IMR-90 (cell line): ENCODE measurements at regions not wholly inside any gene's neighbourhood (a gene's known extent, or its start where the extent isn't known, plus 50 kb on each side); places are given as distances from the start of the nearest gene placed in this dataset.

Experiments used
- ATAC-seq: fragments of 200-7000 bp; cut with Tn5 transposase; 2 replicates; pipeline ENCODE4 v1.9.1; 2020; ENCODE audit warnings: low read depth, mild to moderate bottlenecking, moderate library complexity
- BruUV-seq: library from RNA; stranded (reverse); fragments of 400-500 nt; replicated peaks from 2 replicates; lab custom pipeline; 2021; lab: Mats Ljungman, UMichigan
- CTCF ChIA-PET: fragments of 300-600 bp; formaldehyde crosslinking; extraction: SDS; loops from one replicate; lab custom pipeline; 2021; ENCODE audit warnings: antibody characterized with exemption; lab: Yijun Ruan, JAX
- POLR2A ChIA-PET: fragments of 300-600 bp; sonication (Branson Sonifier 250); formaldehyde crosslinking; loops from one replicate; lab custom pipeline; 2022; ENCODE audit warnings: antibody characterized with exemption; ENCODE audit not compliant: unreplicated experiment; lab: Charles Lee
- DNase-seq: peaks from one replicate; pipeline ENCODE4 v3.0.0; 2013
- H2AFZ ChIP-seq: replicated peaks from 2 replicates; pipeline ENCODE3; 2013; ENCODE audit warnings: low read length, mild to moderate bottlenecking; ENCODE audit not compliant: poor library complexity
- H2AK5ac ChIP-seq: 2 replicates; pipeline ENCODE4 v1.6.1; 2013; ENCODE audit warnings: low read depth, low read length, inconsistent platforms
- H2AK9ac ChIP-seq: replicated peaks from 2 replicates; pipeline ENCODE3; 2013; ENCODE audit warnings: mild to moderate bottlenecking, low read depth, low read length, moderate library complexity; ENCODE audit not compliant: poor library complexity
- H2BK120ac ChIP-seq: 2 replicates; pipeline ENCODE4 v1.6.1; 2013; ENCODE audit warnings: low read depth, low read length, inconsistent platforms
- H2BK15ac ChIP-seq: 3 replicates; pipeline ENCODE4 v1.6.1; 2013; ENCODE audit warnings: low read depth, low read length, inconsistent platforms
- H2BK20ac ChIP-seq: 2 replicates; pipeline ENCODE4 v1.6.1; 2013; ENCODE audit warnings: low read depth, mild to moderate bottlenecking, inconsistent platforms, low read length, moderate library complexity
- H2BK5ac ChIP-seq: 2 replicates; pipeline ENCODE4 v1.6.1; 2013; ENCODE audit warnings: mild to moderate bottlenecking, low read depth, low read length, inconsistent platforms; ENCODE audit not compliant: poor library complexity, severe bottlenecking
- H3K14ac ChIP-seq: replicated peaks from 2 replicates; pipeline ENCODE4 v1.6.1; 2013; ENCODE audit warnings: low read depth, low read length, inconsistent platforms
- H3K18ac ChIP-seq: 2 replicates; pipeline ENCODE4 v1.6.1; 2013; ENCODE audit warnings: low read depth, low read length, control low read depth
- H3K23ac ChIP-seq: 2 replicates; pipeline ENCODE4 v1.6.1; 2013; ENCODE audit warnings: low read depth, low read length, inconsistent platforms
- H3K27ac ChIP-seq: 2 replicates; pipeline ENCODE4 v1.5.1; 2013; ENCODE audit warnings: mild to moderate bottlenecking, control low read depth, low read length; ENCODE audit not compliant: insufficient read depth
- H3K27me3 ChIP-seq: 2 replicates; pipeline ENCODE4 v1.6.1; 2013; ENCODE audit warnings: low read length; ENCODE audit not compliant: control insufficient read depth, insufficient read depth
- H3K36me3 ChIP-seq: 2 replicates; pipeline ENCODE4 v1.6.1; 2013; ENCODE audit warnings: low read length, mixed read lengths; ENCODE audit not compliant: control insufficient read depth, insufficient read depth
- H3K4ac ChIP-seq: 2 replicates; pipeline ENCODE4 v1.6.1; 2013; ENCODE audit warnings: low read depth, low read length, inconsistent platforms
- H3K4me1 ChIP-seq: 2 replicates; pipeline ENCODE4 v1.6.1; 2013; ENCODE audit warnings: low read length, mixed read lengths; ENCODE audit not compliant: control insufficient read depth, insufficient read depth
- H3K4me2 ChIP-seq: 2 replicates; pipeline ENCODE4 v1.6.1; 2013; ENCODE audit warnings: low read depth, mild to moderate bottlenecking, control low read depth, low read length, moderate library complexity
- H3K4me3 ChIP-seq: 2 replicates; pipeline ENCODE4 v1.5.1; 2013; ENCODE audit warnings: low read depth, mild to moderate bottlenecking, control low read depth, low read length, moderate library complexity; ENCODE audit not compliant: insufficient read depth
- H3K56ac ChIP-seq: 2 replicates; pipeline ENCODE4 v1.6.1; 2013; ENCODE audit warnings: low read length, inconsistent platforms; ENCODE audit not compliant: insufficient read depth; ENCODE audit errors: extremely low read depth
- H3K79me1 ChIP-seq, 2 experiments: 2 replicates each; pipeline ENCODE4 v1.6.1; 2013; ENCODE audit warnings: low read length in 2 of 2, inconsistent platforms in 1 of 2, low read depth in 1 of 2
- H3K9ac ChIP-seq: 2 replicates; pipeline ENCODE4 v1.6.1; 2013; ENCODE audit warnings: low read depth, low read length, control low read depth
- H3K9me1 ChIP-seq: 2 replicates; pipeline ENCODE4 v1.6.1; 2013; ENCODE audit warnings: low read length, inconsistent platforms; ENCODE audit not compliant: insufficient read depth
- H3K9me3 ChIP-seq: 2 replicates; pipeline ENCODE4 v1.6.1; 2013; ENCODE audit warnings: low read length; ENCODE audit not compliant: control insufficient read depth, insufficient read depth
- H4K20me1 ChIP-seq: 2 replicates; pipeline ENCODE4 v1.6.1; 2013; ENCODE audit warnings: low read length, inconsistent platforms; ENCODE audit not compliant: insufficient read depth
- H4K5ac ChIP-seq: 2 replicates; pipeline ENCODE4 v1.6.1; 2013; ENCODE audit warnings: mild to moderate bottlenecking, low read depth, low read length, control low read depth
- H4K8ac ChIP-seq, 2 experiments: 2 replicates each; pipeline ENCODE4 v1.6.1; 2013; ENCODE audit warnings: low read depth in 2 of 2, low read length in 2 of 2, control low read depth in 1 of 2, inconsistent platforms in 1 of 2
- H4K91ac ChIP-seq: 2 replicates; pipeline ENCODE4 v1.6.1; 2013; ENCODE audit warnings: low read depth, low read length, inconsistent platforms; ENCODE audit not compliant: insufficient read depth
- CEBPB ChIP-seq: IDR thresholded peaks from 2 replicates; pipeline ENCODE4 v1.6.1; 2012; ENCODE audit warnings: low read depth, low read length, improper control_type of control experiment
- CHD1 ChIP-seq: IDR thresholded peaks from 2 replicates; pipeline ENCODE4 v1.6.1; 2012; ENCODE audit warnings: low read depth, low read length, improper control_type of control experiment
- MAZ ChIP-seq: IDR thresholded peaks from 2 replicates; pipeline ENCODE4 v1.6.1; 2012; ENCODE audit warnings: low read depth, mild to moderate bottlenecking, low read length, improper control_type of control experiment, moderate library complexity, borderline replicate concordance
- MXI1 ChIP-seq: IDR thresholded peaks from 2 replicates; pipeline ENCODE4 v1.6.1; 2012; ENCODE audit warnings: low read depth, mild to moderate bottlenecking, low read length, moderate library complexity, borderline replicate concordance
- NFE2L2 ChIP-seq: fragments of 150-350 bp; IDR thresholded peaks from 2 replicates; pipeline ENCODE4 v1.6.1; 2016; ENCODE audit warnings: low read depth, mild to moderate bottlenecking, low read length
- POLR2A ChIP-seq: IDR thresholded peaks from 2 replicates; pipeline ENCODE4 v1.6.1; 2012; ENCODE audit warnings: mild to moderate bottlenecking, low read depth, low read length
- RAD21 ChIP-seq: IDR thresholded peaks from 2 replicates; pipeline ENCODE4 v1.6.1; 2012; ENCODE audit warnings: low read length, improper control_type of control experiment
- RCOR1 ChIP-seq: IDR thresholded peaks from 2 replicates; pipeline ENCODE4 v1.6.1; 2012; ENCODE audit warnings: mild to moderate bottlenecking, low read length, improper control_type of control experiment; ENCODE audit not compliant: insufficient replicate concordance
- RFX5 ChIP-seq: IDR thresholded peaks from 2 replicates; pipeline ENCODE4 v1.8.0; 2012; ENCODE audit warnings: low read depth, mild to moderate bottlenecking, low read length, moderate library complexity
- SMC3 ChIP-seq: fragments of 150-350 bp; IDR thresholded peaks from 2 replicates; pipeline ENCODE4 v1.6.1; 2016; ENCODE audit warnings: low read depth, mild to moderate bottlenecking, antibody characterized with exemption, low read length, moderate library complexity
- dilution Hi-C: fragments of 300-500 bp; cut with HindIII; formaldehyde crosslinking; loops from one replicate; pipeline ENCODE4 v1.14.3; 2018; ENCODE audit warnings: low sequenced_read_pairs; ENCODE audit not compliant: unreplicated experiment
- in situ Hi-C: fragments of 300-500 bp; cut with MboI; formaldehyde crosslinking; loops from 3 replicates; pipeline ENCODE4 v1.14.3; 2019; ENCODE audit warnings: low sequenced_read_pairs, inconsistent platforms, mixed read lengths
- intact Hi-C: fragments of 100-400 bp; cut with micrococcal nuclease; formaldehyde crosslinking; loops from 2 replicates; pipeline ENCODE4 v1.10.0; 2022
- TF ChIP-seq, protein P1 (sequence below): fragments of 150-350 bp; IDR thresholded peaks from 2 replicates; pipeline ENCODE4 v1.6.1; 2017; ENCODE audit warnings: mild to moderate bottlenecking, antibody characterized with exemption, low read length, low read depth
- TF ChIP-seq, protein P2 (sequence below): fragments of 150-350 bp; IDR thresholded peaks from 2 replicates; pipeline ENCODE4 v1.6.1; 2016; ENCODE audit warnings: low read depth, mild to moderate bottlenecking, low read length, moderate library complexity, borderline replicate concordance
- TF ChIP-seq, protein P3 (sequence below): conservative IDR thresholded peaks from 2 replicates; pipeline ENCODE4 v1.5.1; 2012; ENCODE audit warnings: mild to moderate bottlenecking, low read depth, low read length, improper control_type of control experiment

DNA sequence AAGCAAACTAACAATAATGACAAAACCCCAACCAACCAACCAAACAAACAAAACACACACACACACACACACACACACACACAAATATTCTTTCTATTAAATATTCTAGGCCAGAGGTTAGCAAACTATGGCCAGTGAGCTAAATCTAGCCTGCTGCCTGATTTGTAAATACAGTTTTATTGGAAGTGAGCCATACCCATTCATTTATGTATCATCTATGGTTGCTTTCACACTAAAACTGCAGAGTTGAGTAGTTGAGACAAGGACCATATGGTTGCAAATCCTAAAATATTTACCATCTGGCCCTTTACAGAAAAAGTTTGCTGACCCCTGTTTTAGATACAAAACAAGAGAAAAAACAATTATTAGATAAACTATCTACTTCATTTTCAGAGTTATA, 620.5 kb upstream of the SEMA6A start:
- no peak overlapping the region for H3K4me3 ChIP-seq
- H3K4ac ChIP-seq = no peak overlapping the region
- no peak overlapping the region for H4K91ac ChIP-seq
- dilution Hi-C loops (no loop called here), intact Hi-C loops (no loop called here), in situ Hi-C loops (no loop called here)
- ChIA-PET POLR2A (no interaction called here), CTCF (no interaction called here)
- H4K20me1 ChIP-seq = no peaks in the 10 kb centered on the region
- no peak overlapping the region for H3K18ac ChIP-seq
- no peak overlapping the region for H2BK20ac ChIP-seq
- H3K23ac ChIP-seq = no peak overlapping the region
- no peak overlapping the region for H4K5ac ChIP-seq
- ATAC-seq (no peak), DNase-seq (no peak)
- H3K4me1 ChIP-seq = no peaks in the 10 kb centered on the region
- no peak overlapping the region for H2AK9ac ChIP-seq
- no peak overlapping the region for H2AFZ ChIP-seq
- H2AK5ac ChIP-seq = no peak overlapping the region
- TF ChIP-seq NFE2L2 (no peak), MXI1 (no peak), MAZ (no peak), CEBPB (no peak), RAD21 (no peak), CHD1 (no peak), SMC3 (no peak), RCOR1 (no peak), RFX5 (no peak), POLR2A (no peak)
- TF ChIP-seq, protein P1, sequence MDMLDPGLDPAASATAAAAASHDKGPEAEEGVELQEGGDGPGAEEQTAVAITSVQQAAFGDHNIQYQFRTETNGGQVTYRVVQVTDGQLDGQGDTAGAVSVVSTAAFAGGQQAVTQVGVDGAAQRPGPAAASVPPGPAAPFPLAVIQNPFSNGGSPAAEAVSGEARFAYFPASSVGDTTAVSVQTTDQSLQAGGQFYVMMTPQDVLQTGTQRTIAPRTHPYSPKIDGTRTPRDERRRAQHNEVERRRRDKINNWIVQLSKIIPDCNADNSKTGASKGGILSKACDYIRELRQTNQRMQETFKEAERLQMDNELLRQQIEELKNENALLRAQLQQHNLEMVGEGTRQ = no peak
- TF ChIP-seq, protein P2, sequence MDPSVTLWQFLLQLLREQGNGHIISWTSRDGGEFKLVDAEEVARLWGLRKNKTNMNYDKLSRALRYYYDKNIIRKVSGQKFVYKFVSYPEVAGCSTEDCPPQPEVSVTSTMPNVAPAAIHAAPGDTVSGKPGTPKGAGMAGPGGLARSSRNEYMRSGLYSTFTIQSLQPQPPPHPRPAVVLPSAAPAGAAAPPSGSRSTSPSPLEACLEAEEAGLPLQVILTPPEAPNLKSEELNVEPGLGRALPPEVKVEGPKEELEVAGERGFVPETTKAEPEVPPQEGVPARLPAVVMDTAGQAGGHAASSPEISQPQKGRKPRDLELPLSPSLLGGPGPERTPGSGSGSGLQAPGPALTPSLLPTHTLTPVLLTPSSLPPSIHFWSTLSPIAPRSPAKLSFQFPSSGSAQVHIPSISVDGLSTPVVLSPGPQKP = no peak
- TF ChIP-seq, protein P3, sequence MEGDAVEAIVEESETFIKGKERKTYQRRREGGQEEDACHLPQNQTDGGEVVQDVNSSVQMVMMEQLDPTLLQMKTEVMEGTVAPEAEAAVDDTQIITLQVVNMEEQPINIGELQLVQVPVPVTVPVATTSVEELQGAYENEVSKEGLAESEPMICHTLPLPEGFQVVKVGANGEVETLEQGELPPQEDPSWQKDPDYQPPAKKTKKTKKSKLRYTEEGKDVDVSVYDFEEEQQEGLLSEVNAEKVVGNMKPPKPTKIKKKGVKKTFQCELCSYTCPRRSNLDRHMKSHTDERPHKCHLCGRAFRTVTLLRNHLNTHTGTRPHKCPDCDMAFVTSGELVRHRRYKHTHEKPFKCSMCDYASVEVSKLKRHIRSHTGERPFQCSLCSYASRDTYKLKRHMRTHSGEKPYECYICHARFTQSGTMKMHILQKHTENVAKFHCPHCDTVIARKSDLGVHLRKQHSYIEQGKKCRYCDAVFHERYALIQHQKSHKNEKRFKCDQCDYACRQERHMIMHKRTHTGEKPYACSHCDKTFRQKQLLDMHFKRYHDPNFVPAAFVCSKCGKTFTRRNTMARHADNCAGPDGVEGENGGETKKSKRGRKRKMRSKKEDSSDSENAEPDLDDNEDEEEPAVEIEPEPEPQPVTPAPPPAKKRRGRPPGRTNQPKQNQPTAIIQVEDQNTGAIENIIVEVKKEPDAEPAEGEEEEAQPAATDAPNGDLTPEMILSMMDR = no peak
- no peak overlapping the region for H3K56ac ChIP-seq
- H3K4me2 ChIP-seq = no peak overlapping the region
- no peak overlapping the region for H3K9ac ChIP-seq
- no peak overlapping the region for H4K8ac ChIP-seq
- H2BK5ac ChIP-seq = no peak overlapping the region
- no peak overlapping the region for H3K27ac ChIP-seq
- no peak overlapping the region for H2BK120ac ChIP-seq
- no peak overlapping the region for H3K14ac ChIP-seq
- no peaks in the 10 kb centered on the region for H3K9me1 ChIP-seq
- 0 out of 2 replicates have a peak, but pooled peaks cover 3% of the 10 kb centered on the region for H3K9me3 ChIP-seq
- no peak overlapping the region for H2BK15ac ChIP-seq
- no peaks in the 10 kb centered on the region for H3K36me3 ChIP-seq
- no peaks in the 10 kb centered on the region for H3K79me1 ChIP-seq
- no TSS peak for BruUV-seq
- H3K27me3 ChIP-seq = no peaks in the 10 kb centered on the region
